Spleen (tissue), 11 donors: ENCODE measurements at regions not wholly inside any gene's neighbourhood (a gene's known extent, or its start where the extent isn't known, plus 50 kb on each side); places are given as distances from the start of the nearest gene placed in this dataset.

ENCODE experiments used
- DNase-seq: peaks from one replicate; pipeline ENCODE4 v3.0.0-alpha.2; 2020
- H3K27ac ChIP-seq, 8 donors: fragments of 200-600 bp; sonication (generic) in 7 of 8; 1 replicate in 4 of 8; 2 replicates in 4 of 8; pipeline versions ENCODE4 v1.5.0 to v1.8.0; 2016 to 2021; ENCODE audit warnings: inconsistent platforms in 4 of 8, mild to moderate bottlenecking in 4 of 8, moderate library complexity in 1 of 8
- H3K27me3 ChIP-seq, 7 donors: fragments of 200-600 bp; sonication (generic) in 6 of 7; replicated peaks in 1 of 7; 1 replicate in 4 of 7; 2 replicates in 3 of 7; pipeline versions ENCODE4 v1.5.0 to v1.8.0; 2016 to 2021; ENCODE audit warnings: inconsistent platforms in 3 of 7, mild to moderate bottlenecking in 1 of 7
- H3K36me3 ChIP-seq, 6 donors: fragments of 200-600 bp; sonication (generic) in 5 of 6; 1 replicate in 4 of 6; 2 replicates in 2 of 6; pipeline versions ENCODE4 v1.5.0 to v1.8.0; 2016 to 2021; ENCODE audit warnings: inconsistent platforms in 2 of 6
- H3K4me1 ChIP-seq, 6 donors: fragments of 200-600 bp; sonication (generic) in 5 of 6; 1 replicate in 3 of 6; 2 replicates in 3 of 6; pipeline versions ENCODE4 v1.5.0 to v1.8.0; 2016 to 2021; ENCODE audit warnings: inconsistent platforms in 3 of 6
- H3K4me3 ChIP-seq, 8 donors: fragments of 200-600 bp; sonication (generic) in 7 of 8; 1 replicate in 4 of 8; 2 replicates in 4 of 8; pipeline versions ENCODE4 v1.5.0 to v1.8.0; 2016 to 2021; ENCODE audit warnings: inconsistent platforms in 4 of 8, mild to moderate bottlenecking in 4 of 8, moderate library complexity in 2 of 8
- H3K9me3 ChIP-seq, 8 donors: fragments of 200-600 bp; sonication (generic) in 7 of 8; 1 replicate in 4 of 8; 2 replicates in 4 of 8; pipeline versions ENCODE4 v1.5.0 to v1.8.0; 2016 to 2021; ENCODE audit warnings: inconsistent platforms in 4 of 8
- CTCF ChIP-seq, 11 experiments: fragments of 200-600 bp in 7 of 11; fragments of 450-650 bp in 4 of 11; sonication (generic) in 4 of 11; IDR thresholded peaks in 8 of 11; conservative IDR thresholded peaks in 3 of 11; 1 replicate in 7 of 11; 2 replicates in 4 of 11; pipeline versions ENCODE4 v1.4.0 to v1.8.0; 2016 to 2021; ENCODE audit warnings: antibody characterized with exemption in 11 of 11, inconsistent platforms in 4 of 11, mild to moderate bottlenecking in 1 of 11
- POLR2A ChIP-seq, 3 donors: fragments of 450-650 bp; IDR thresholded peaks; one replicate each; pipeline ENCODE4 v1.5.1; 2017; ENCODE audit warnings: antibody characterized with exemption in 3 of 3, mild to moderate bottlenecking in 1 of 3
- POLR2AphosphoS5 ChIP-seq, 3 donors: sonication (generic); formaldehyde crosslinking; IDR thresholded peaks; one replicate each; pipeline ENCODE4 v1.5.1; 2017; ENCODE audit warnings: antibody characterized with exemption in 3 of 3
- WGBS, 5 donors: extraction: QIAGEN DNeasy Blood & Tissue Kit in 3 of 5; methylation state at CpG; one replicate each; pipeline versions ENCODE4 v1.1.5 to v1.1.7; 2013 to 2018; 5-methylcytosine and 5-hydroxymethylcytosine counted together
- intact Hi-C: fragments of 100-400 bp; cut with DNase I; formaldehyde crosslinking; loops from one replicate; pipeline ENCODE4 v1.15.0; 2023; ENCODE audit warnings: low total_unique reads
- donor health status: healthy with polysubstance abuse.
- donor health status: DM: no; HTN: no; CAD: no; lungs with moderate emphysema.
- donor health status: DM: no; HTN: no; CAD: no.
- donor health status: Bipolar disorder and iron deficiency.
- donor health status: healthy.
- donor health status: DM: no; HTN: no; CAD: no.
- donor health status: DM: yes; HTN: yes; CAD: no.

DNA sequence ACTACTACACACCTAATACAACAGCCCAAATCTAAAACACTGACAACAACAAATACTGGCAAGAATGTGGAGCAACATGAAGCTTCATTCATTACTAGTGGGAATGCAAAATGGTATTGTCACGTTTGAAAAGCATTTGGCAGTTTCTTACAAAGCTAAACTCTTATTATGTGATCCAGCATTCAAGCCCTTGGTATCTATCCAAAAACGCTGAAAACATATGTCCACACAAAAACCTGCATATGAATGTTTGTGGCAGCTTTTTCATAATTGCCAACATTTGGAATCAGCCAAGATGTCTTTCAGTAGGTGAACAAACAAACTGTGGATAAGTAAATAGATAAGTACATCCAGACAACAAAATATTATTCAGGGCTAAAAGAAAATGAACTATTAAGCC is 501.1 kb upstream of the KIF2B start:
- 68 to 78% (median 77%) methylated on average over 2 of the region's 2 CpGs for WGBS, 5 donors
- intact Hi-C loops: no loop called here

DNA sequence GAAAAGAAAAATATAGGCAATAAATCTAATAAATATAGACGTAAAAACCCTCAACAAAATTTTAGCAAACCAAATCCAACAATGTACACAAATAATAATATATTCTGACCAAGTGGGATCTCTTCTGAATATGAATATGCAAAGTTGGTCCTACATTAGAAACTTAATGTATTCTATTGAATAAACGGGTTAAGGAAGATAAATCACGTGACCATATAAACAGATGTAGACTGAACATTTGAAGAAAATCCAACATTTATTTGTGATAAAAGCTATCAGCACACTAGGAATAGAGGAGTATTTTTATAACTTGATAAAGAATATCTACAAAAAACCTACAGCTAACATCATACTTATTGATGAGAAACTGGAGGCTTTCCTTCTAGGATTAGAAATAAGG is 502.8 kb upstream of the KIF2B start:
- DNase-seq: no peak
- Histone ChIP-seq H3K4me3 (no peak overlapping the region), H3K9me3 (peaks cover 0 to 22% (median 13%) of the 10 kb centered on the region in 8 donors), H3K27ac (no peak overlapping the region), H3K4me1 (no peaks in the 10 kb centered on the region), H3K27me3 (no peaks in the 10 kb centered on the region), H3K36me3 (no peaks in the 10 kb centered on the region)
- 78 to 91% (median 86%) methylated on average over 3 of the region's 3 CpGs for WGBS, 5 donors
- intact Hi-C loops: no loop called here
- no peak for TF ChIP-seq CTCF (IDR thresholded peaks at IDR 0.05 in 8 of 11, conservative IDR thresholded peaks at IDR 0.05 in 3 of 11)
- TF ChIP-seq POLR2AphosphoS5 (IDR thresholded peaks at IDR 0.05): no peak
- TF ChIP-seq POLR2A (IDR thresholded peaks at IDR 0.05): no peak

More for the DNA sequence above, 501.1 kb upstream of the KIF2B start:
- no peak for DNase-seq
- Histone ChIP-seq H3K9me3 (peaks cover 0 to 21% (median 10%) of the 10 kb centered on the region in 8 donors), H3K36me3 (no peaks in the 10 kb centered on the region), H3K4me1 (no peaks in the 10 kb centered on the region), H3K4me3 (no peak overlapping the region), H3K27me3 (no peaks in the 10 kb centered on the region), H3K27ac (no peak overlapping the region)
- no peak for TF ChIP-seq POLR2AphosphoS5 (IDR thresholded peaks at IDR 0.05)
- no peak for TF ChIP-seq POLR2A (IDR thresholded peaks at IDR 0.05)
- no peak for TF ChIP-seq CTCF (IDR thresholded peaks at IDR 0.05 in 8 of 11, conservative IDR thresholded peaks at IDR 0.05 in 3 of 11)

GRCh38 chr17:53316988-53317387 is 505.7 kb upstream of the KIF2B start:
- intact Hi-C loops: no loop called here
- DNase-seq: no peak
- no peak for TF ChIP-seq POLR2AphosphoS5 (IDR thresholded peaks at IDR 0.05)
- TF ChIP-seq CTCF (IDR thresholded peaks at IDR 0.05 in 8 of 11, conservative IDR thresholded peaks at IDR 0.05 in 3 of 11): no peak
- TF ChIP-seq POLR2A (IDR thresholded peaks at IDR 0.05): no peak
- Histone ChIP-seq H3K27me3 (no peaks in the 10 kb centered on the region), H3K27ac (no peak overlapping the region), H3K4me1 (no peaks in the 10 kb centered on the region), H3K9me3 (peaks cover 0 to 25% (median 13%) of the 10 kb centered on the region in 8 donors), H3K36me3 (no peaks in the 10 kb centered on the region), H3K4me3 (no peak overlapping the region)
- 59 to 83% (median 75%) methylated on average over 1 of the region's 1 CpG for WGBS, 5 donors

DNA sequence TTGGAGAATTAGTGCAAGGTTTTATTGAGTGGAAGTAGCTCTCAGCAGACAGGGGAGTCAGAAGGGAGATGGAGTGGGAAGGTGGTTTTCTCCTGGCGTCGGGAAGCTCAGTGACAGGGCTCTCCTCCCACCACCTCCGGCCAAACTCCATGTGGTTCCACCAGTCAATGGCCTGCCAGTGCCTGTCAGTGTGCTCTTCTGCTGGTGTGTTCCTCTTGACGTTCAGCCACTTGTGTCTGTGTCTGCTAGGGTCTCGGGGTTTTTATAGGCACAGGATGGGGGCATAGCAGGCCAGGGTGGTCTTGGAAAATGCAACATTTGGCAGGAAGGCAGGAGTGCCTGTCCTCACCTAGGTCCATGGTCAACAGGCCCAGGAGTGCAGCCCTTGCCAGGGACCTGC is 506.7 kb upstream of the KIF2B start:
- 72 to 92% (median 80%) methylated on average over 5 of the region's 5 CpGs for WGBS, 5 donors
- no peak for TF ChIP-seq POLR2A (IDR thresholded peaks at IDR 0.05)
- no peak for TF ChIP-seq CTCF (IDR thresholded peaks at IDR 0.05 in 8 of 11, conservative IDR thresholded peaks at IDR 0.05 in 3 of 11)
- TF ChIP-seq POLR2AphosphoS5 (IDR thresholded peaks at IDR 0.05): no peak
- Histone ChIP-seq H3K4me1 (no peaks in the 10 kb centered on the region), H3K36me3 (no peaks in the 10 kb centered on the region), H3K4me3 (no peak overlapping the region), H3K27ac (no peak overlapping the region), H3K27me3 (no peaks in the 10 kb centered on the region), H3K9me3 (peaks cover 0 to 25% (median 13%) of the 10 kb centered on the region in 8 donors)
- intact Hi-C loops: no loop called here
- peak; percentile 54 for DNase-seq
